Activated T-helper 1 cell treated with anti-CD3 and anti-CD28 coated beads, Interleukin-12 subunit alpha, Interleukin-12 subunit beta, Interleukin-2, Interleukin-4 antibody, amounts not matched to agents 30 ng/mL and 10 ng/mL and 1 ng/mL, durations not matched to agents 14 hours and 24 hours and 36 hours (primary cell): ENCODE measurements at regions not wholly inside any gene's neighbourhood (a gene's known extent, or its start where the extent isn't known, plus 50 kb on each side); places are given as distances from the start of the nearest gene placed in this dataset.
"Not testable (repeated sequence)": the region's sequence is repeated elsewhere in the genome, so short reads cannot be mapped to it uniquely, and the experiment has no call there.

Source experiments
- DNase-seq: peaks from one replicate; pipeline ENCODE4 v3.0.0; 2021; ENCODE audit warnings: low spot score
- H3K27ac Mint-ChIP-seq: one replicate; pipeline ENCODE4 v1.8.0; 2021; ENCODE audit warnings: mild to moderate bottlenecking, mixed read lengths
- H3K27me3 Mint-ChIP-seq: one replicate; pipeline ENCODE4 v1.8.0; 2022; ENCODE audit warnings: mild to moderate bottlenecking, moderate library complexity, mixed read lengths; ENCODE audit not compliant: insufficient read depth
- H3K36me3 Mint-ChIP-seq: one replicate; pipeline ENCODE4 v1.8.0; 2021; ENCODE audit warnings: low read depth, mixed read lengths
- H3K4me1 Mint-ChIP-seq: one replicate; pipeline ENCODE4 v1.8.0; 2021; ENCODE audit warnings: low read depth, mixed read lengths
- H3K4me3 Mint-ChIP-seq: one replicate; pipeline ENCODE4 v1.8.0; 2021; ENCODE audit warnings: mild to moderate bottlenecking, moderate library complexity, mixed read lengths
- H3K9me3 Mint-ChIP-seq: one replicate; pipeline ENCODE4 v1.8.0; 2021; ENCODE audit warnings: mixed read lengths
- intact Hi-C: fragments of 100-400 bp; cut with micrococcal nuclease; formaldehyde crosslinking; loops from one replicate; pipeline ENCODE4 v1.15.1; 2024

- intact Hi-C loops, H3K9me3 Mint-ChIP-seq: not testable (repeated sequence)
Observed at GRCh38 chr12:30156833-30157232, 373.1 kb upstream of the TMTC1 start.

GRCh38 chr12:30155001-30155730 lies 371.4 kb upstream of the TMTC1 start:
- Mint-ChIP-seq H3K27ac (no peak overlapping the region), H3K36me3 (no peaks in the 10 kb centered on the region), H3K27me3 (no peaks in the 10 kb centered on the region), H3K4me1 (no peaks in the 10 kb centered on the region), H3K9me3 (peaks cover 5% of the 10 kb centered on the region), H3K4me3 (no peak overlapping the region)
- no peak for DNase-seq
- intact Hi-C loops = no loop called here

More at GRCh38 chr12:30156833-30157232, 373.1 kb upstream of the TMTC1 start:
- not testable (repeated sequence) for H3K4me1 Mint-ChIP-seq, DNase-seq, H3K27me3 Mint-ChIP-seq, H3K4me3 Mint-ChIP-seq, H3K36me3 Mint-ChIP-seq, H3K27ac Mint-ChIP-seq

- Mint-ChIP-seq H3K27ac (no peak overlapping the region), H3K4me1 (no peaks in the 10 kb centered on the region), H3K9me3 (peaks cover 5% of the 10 kb centered on the region), H3K36me3 (no peaks in the 10 kb centered on the region), H3K27me3 (no peaks in the 10 kb centered on the region), H3K4me3 (no peak overlapping the region)
- intact Hi-C loops = no loop called here
- no peak for DNase-seq
Observed at GRCh38 chr12:30153981-30154380, 370.2 kb upstream of the TMTC1 start.

GRCh38 chr12:30152705-30153104 lies 369.0 kb upstream of the TMTC1 start:
- no peaks in the 10 kb centered on the region for H3K36me3 Mint-ChIP-seq
- no peak overlapping the region for H3K4me3 Mint-ChIP-seq
- H3K4me1 Mint-ChIP-seq = no peaks in the 10 kb centered on the region
- intact Hi-C loops = no loop called here
- H3K27ac Mint-ChIP-seq = no peak overlapping the region
- no peaks in the 10 kb centered on the region for H3K27me3 Mint-ChIP-seq
- DNase-seq = no peak
- H3K9me3 Mint-ChIP-seq = peaks cover 5% of the 10 kb centered on the region

- no peaks in the 10 kb centered on the region for H3K36me3 Mint-ChIP-seq
- no peak overlapping the region for H3K27ac Mint-ChIP-seq
- intact Hi-C loops = no loop called here
- H3K4me3 Mint-ChIP-seq = no peak overlapping the region
- H3K9me3 Mint-ChIP-seq = peaks cover 5% of the 10 kb centered on the region
- no peaks in the 10 kb centered on the region for H3K4me1 Mint-ChIP-seq
- no peaks in the 10 kb centered on the region for H3K27me3 Mint-ChIP-seq
- no peak for DNase-seq
Observed at GRCh38 chr12:30151831-30152230, 368.1 kb upstream of the TMTC1 start.

GRCh38 chr12:30146561-30146960 lies 362.8 kb upstream of the TMTC1 start:
- no peak for DNase-seq

GRCh38 chr12:30145684-30146032 lies 361.9 kb upstream of the TMTC1 start:
- H3K4me1 Mint-ChIP-seq = no peaks in the 10 kb centered on the region
- H3K27me3 Mint-ChIP-seq = no peaks in the 10 kb centered on the region
- H3K27ac Mint-ChIP-seq = no peak overlapping the region
- no peak overlapping the region for H3K4me3 Mint-ChIP-seq
- DNase-seq = no peak
- intact Hi-C loops = no loop called here
- no peaks in the 10 kb centered on the region for H3K9me3 Mint-ChIP-seq
- no peaks in the 10 kb centered on the region for H3K36me3 Mint-ChIP-seq

More at GRCh38 chr12:30146561-30146960, 362.8 kb upstream of the TMTC1 start:
- H3K4me3 Mint-ChIP-seq = no peak overlapping the region
- no peaks in the 10 kb centered on the region for H3K9me3 Mint-ChIP-seq
- H3K36me3 Mint-ChIP-seq = no peaks in the 10 kb centered on the region
- intact Hi-C loops = no loop called here
- H3K27ac Mint-ChIP-seq = no peak overlapping the region
- H3K27me3 Mint-ChIP-seq = no peaks in the 10 kb centered on the region
- H3K4me1 Mint-ChIP-seq = no peaks in the 10 kb centered on the region

- H3K36me3 Mint-ChIP-seq = no peaks in the 10 kb centered on the region
- H3K4me1 Mint-ChIP-seq = no peaks in the 10 kb centered on the region
- no peak overlapping the region for H3K4me3 Mint-ChIP-seq
- intact Hi-C loops = no loop called here
- no peaks in the 10 kb centered on the region for H3K9me3 Mint-ChIP-seq
- H3K27me3 Mint-ChIP-seq = no peaks in the 10 kb centered on the region
- no peak for DNase-seq
- no peak overlapping the region for H3K27ac Mint-ChIP-seq
Observed at GRCh38 chr12:30144777-30145683, 361.3 kb upstream of the TMTC1 start.

GRCh38 chr12:30142301-30142700 lies 358.6 kb upstream of the TMTC1 start:
- DNase-seq = no peak
- Mint-ChIP-seq H3K36me3 (no peaks in the 10 kb centered on the region), H3K9me3 (no peaks in the 10 kb centered on the region), H3K4me1 (no peaks in the 10 kb centered on the region), H3K4me3 (no peak overlapping the region), H3K27me3 (no peaks in the 10 kb centered on the region), H3K27ac (no peak overlapping the region)
- intact Hi-C loops = no loop called here

- H3K36me3 Mint-ChIP-seq = no peaks in the 10 kb centered on the region
- H3K4me1 Mint-ChIP-seq = no peaks in the 10 kb centered on the region
- intact Hi-C loops = no loop called here
- no peak for DNase-seq
- H3K9me3 Mint-ChIP-seq = no peaks in the 10 kb centered on the region
- H3K4me3 Mint-ChIP-seq = no peak overlapping the region
- H3K27me3 Mint-ChIP-seq = no peaks in the 10 kb centered on the region
- no peak overlapping the region for H3K27ac Mint-ChIP-seq
Observed at GRCh38 chr12:30138483-30138882, 354.7 kb upstream of the TMTC1 start.

GRCh38 chr12:30136696-30137095 lies 353.0 kb upstream of the TMTC1 start:
- no peak for DNase-seq
- Mint-ChIP-seq H3K4me1 (no peaks in the 10 kb centered on the region), H3K27me3 (no peaks in the 10 kb centered on the region), H3K27ac (no peak overlapping the region), H3K9me3 (peaks cover 3% of the 10 kb centered on the region), H3K36me3 (no peaks in the 10 kb centered on the region), H3K4me3 (no peak overlapping the region)
- intact Hi-C loops = no loop called here

GRCh38 chr12:30135776-30136175 lies 352.0 kb upstream of the TMTC1 start:
- intact Hi-C loops = no loop called here
- no peak for DNase-seq
- Mint-ChIP-seq H3K27ac (no peak overlapping the region), H3K36me3 (no peaks in the 10 kb centered on the region), H3K4me3 (no peak overlapping the region), H3K4me1 (no peaks in the 10 kb centered on the region), H3K27me3 (no peaks in the 10 kb centered on the region), H3K9me3 (peaks cover 6% of the 10 kb centered on the region)

GRCh38 chr12:30134229-30134628 lies 350.5 kb upstream of the TMTC1 start:
- Mint-ChIP-seq H3K27ac (no peak overlapping the region), H3K4me1 (no peaks in the 10 kb centered on the region), H3K4me3 (no peak overlapping the region), H3K9me3 (peaks cover 6% of the 10 kb centered on the region), H3K36me3 (no peaks in the 10 kb centered on the region), H3K27me3 (no peaks in the 10 kb centered on the region)
- no peak for DNase-seq
- intact Hi-C loops = no loop called here
